CD4-positive, alpha-beta T cell (primary cell): ENCODE measurements at regions not wholly inside any gene's neighbourhood (a gene's known extent, or its start where the extent isn't known, plus 50 kb on each side); places are given as distances from the start of the nearest gene placed in this dataset.

Experiments
- ATAC-seq: fragments of 200-7000 bp; cut with Tn5 transposase; one replicate; pipeline ENCODE4 v1.10.0; 2022; ENCODE audit warnings: mild to moderate bottlenecking; ENCODE audit not compliant: poor library complexity
- CTCF ChIA-PET: fragments of 350-600 bp; sonication (Branson Sonifier 250); formaldehyde crosslinking; loops from one replicate; lab custom pipeline; 2021; ENCODE audit warnings: antibody characterized with exemption, inconsistent platforms; lab: Charles Lee
- POLR2A ChIA-PET: fragments of 350-600 bp; sonication (Branson Sonifier 250); formaldehyde crosslinking; loops from one replicate; lab custom pipeline; 2021; ENCODE audit warnings: antibody characterized with exemption, inconsistent platforms; lab: Charles Lee
- DNase-seq, 14 experiments: peaks; one replicate each; pipeline ENCODE4 v3.0.0-alpha.2; 2013 to 2020; ENCODE audit warnings: mixed read lengths in 2 of 14
- H3K27ac ChIP-seq, 2 donors: one replicate each; pipeline versions ENCODE4 v1.5.1 to v1.7.0; 2013; ENCODE audit warnings: low read length in 2 of 2, low read depth in 1 of 2, mild to moderate bottlenecking in 1 of 2
- H3K27me3 ChIP-seq, 2 experiments: 1 replicate in 1 of 2; 2 replicates in 1 of 2; pipeline versions ENCODE4 v1.6.1 to v1.7.0; 2013; ENCODE audit warnings: low read length in 2 of 2, control low read depth in 1 of 2, mild to moderate bottlenecking in 1 of 2, moderate library complexity in 1 of 2; ENCODE audit not compliant: insufficient read depth in 2 of 2, control insufficient read depth in 1 of 2
- H3K36me3 ChIP-seq: one replicate; pipeline ENCODE4 v1.6.1; 2013; ENCODE audit warnings: low read length, control low read depth; ENCODE audit not compliant: insufficient read depth
- H3K4me1 ChIP-seq: one replicate; pipeline ENCODE4 v1.6.1; 2013; ENCODE audit warnings: low read length, control low read depth; ENCODE audit not compliant: insufficient read depth
- H3K4me3 ChIP-seq: one replicate; pipeline ENCODE4 v1.5.1; 2013; ENCODE audit warnings: mild to moderate bottlenecking, low read length, moderate library complexity
- H3K9me3 ChIP-seq, 2 experiments: 1 replicate in 1 of 2; 2 replicates in 1 of 2; pipeline versions ENCODE4 v1.6.1 to v1.7.0; 2013; ENCODE audit warnings: low read length in 2 of 2, mild to moderate bottlenecking in 2 of 2, control low read depth in 1 of 2, moderate library complexity in 1 of 2; ENCODE audit not compliant: control insufficient read depth in 1 of 2, insufficient read depth in 1 of 2
- H3K27ac Mint-ChIP-seq: one replicate; pipeline ENCODE4 v1.8.0; 2020; ENCODE audit warnings: mixed read lengths
- H3K27me3 Mint-ChIP-seq: one replicate; pipeline ENCODE4 v1.8.0; 2021; ENCODE audit warnings: mixed read lengths
- H3K36me3 Mint-ChIP-seq: one replicate; pipeline ENCODE4 v1.8.0; 2021; ENCODE audit warnings: low read depth, mixed read lengths
- H3K4me1 Mint-ChIP-seq: one replicate; pipeline ENCODE4 v1.8.0; 2021; ENCODE audit warnings: low read depth, mixed read lengths
- H3K4me3 Mint-ChIP-seq: one replicate; pipeline ENCODE4 v1.8.0; 2020; ENCODE audit warnings: mild to moderate bottlenecking, mixed read lengths
- H3K9me3 Mint-ChIP-seq: one replicate; pipeline ENCODE4 v1.8.0; 2020; ENCODE audit warnings: mixed read lengths
- intact Hi-C, 2 experiments: fragments of 100-400 bp; cut with DNase I in 1 of 2; cut with micrococcal nuclease in 1 of 2; formaldehyde crosslinking; loops; one replicate each; pipeline versions ENCODE4 v1.15.1 to v1.9.0; 2023 to 2025; cut with DNase I, micrococcal nuclease
- TF ChIP-seq, protein P1 (sequence below): fragments of 200-600 bp; IDR thresholded peaks from one replicate; pipeline ENCODE4 v1.8.0; 2022; ENCODE audit warnings: antibody characterized with exemption, mild to moderate bottlenecking

DNA sequence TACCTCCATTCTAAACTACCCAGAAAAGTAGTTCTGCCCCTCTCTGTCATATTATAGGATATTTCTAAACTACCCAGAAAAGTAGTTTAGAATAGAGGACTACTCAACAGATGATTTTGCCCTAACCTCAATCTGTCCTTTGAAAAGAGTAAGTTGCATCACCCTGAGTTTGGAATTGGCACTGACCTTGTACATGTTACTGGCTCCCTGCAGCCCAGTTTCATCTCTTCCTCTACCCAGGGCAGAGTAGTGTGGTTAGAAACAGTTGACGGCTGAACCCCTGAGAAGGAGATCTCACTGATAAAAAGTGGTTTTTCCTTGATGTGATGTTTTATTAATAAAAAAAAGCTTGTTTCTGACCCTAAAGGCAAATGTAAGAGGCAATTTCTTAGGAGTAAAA is 340.5 kb upstream of the NECTIN3 start:
- Mint-ChIP-seq H3K27ac (no peak overlapping the region), H3K9me3 (no peaks in the 10 kb centered on the region), H3K36me3 (no peaks in the 10 kb centered on the region), H3K27me3 (peaks cover 14% of the 10 kb centered on the region), H3K4me1 (no peaks in the 10 kb centered on the region), H3K4me3 (no peak overlapping the region)
- intact Hi-C loops = no loop called here
- no peak for ATAC-seq
- Histone ChIP-seq H3K36me3 (no peaks in the 10 kb centered on the region), H3K27ac (no peak overlapping the region), H3K4me3 (no peak overlapping the region), H3K4me1 (no peaks in the 10 kb centered on the region), H3K27me3 (no peaks in the 10 kb centered on the region), H3K9me3 (no peaks in the 10 kb centered on the region)
- ChIA-PET POLR2A (no interaction called here), CTCF (no interaction called here)
- DNase-seq = no peak
- TF ChIP-seq, protein P1, sequence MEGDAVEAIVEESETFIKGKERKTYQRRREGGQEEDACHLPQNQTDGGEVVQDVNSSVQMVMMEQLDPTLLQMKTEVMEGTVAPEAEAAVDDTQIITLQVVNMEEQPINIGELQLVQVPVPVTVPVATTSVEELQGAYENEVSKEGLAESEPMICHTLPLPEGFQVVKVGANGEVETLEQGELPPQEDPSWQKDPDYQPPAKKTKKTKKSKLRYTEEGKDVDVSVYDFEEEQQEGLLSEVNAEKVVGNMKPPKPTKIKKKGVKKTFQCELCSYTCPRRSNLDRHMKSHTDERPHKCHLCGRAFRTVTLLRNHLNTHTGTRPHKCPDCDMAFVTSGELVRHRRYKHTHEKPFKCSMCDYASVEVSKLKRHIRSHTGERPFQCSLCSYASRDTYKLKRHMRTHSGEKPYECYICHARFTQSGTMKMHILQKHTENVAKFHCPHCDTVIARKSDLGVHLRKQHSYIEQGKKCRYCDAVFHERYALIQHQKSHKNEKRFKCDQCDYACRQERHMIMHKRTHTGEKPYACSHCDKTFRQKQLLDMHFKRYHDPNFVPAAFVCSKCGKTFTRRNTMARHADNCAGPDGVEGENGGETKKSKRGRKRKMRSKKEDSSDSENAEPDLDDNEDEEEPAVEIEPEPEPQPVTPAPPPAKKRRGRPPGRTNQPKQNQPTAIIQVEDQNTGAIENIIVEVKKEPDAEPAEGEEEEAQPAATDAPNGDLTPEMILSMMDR = no peak

DNA sequence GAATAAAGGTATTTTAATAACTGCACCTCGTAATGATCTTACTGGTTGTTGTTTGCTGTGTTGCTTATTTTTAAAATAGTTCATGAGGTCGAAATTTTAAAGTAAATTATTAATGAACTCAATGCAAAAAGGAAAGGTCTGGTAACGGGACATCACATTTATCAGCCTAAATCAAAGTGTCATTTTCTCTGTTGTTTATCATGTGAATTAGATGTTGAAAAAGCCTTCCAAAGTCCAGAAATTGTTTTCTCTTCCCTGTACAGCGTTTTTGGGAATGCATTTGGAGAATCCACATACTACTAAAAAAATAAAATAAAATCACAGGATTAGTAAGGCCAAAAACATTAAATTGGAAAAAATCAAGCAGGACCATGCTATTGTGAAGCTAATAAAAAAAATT is 339.2 kb upstream of the NECTIN3 start:
- TF ChIP-seq, protein P1 = no peak
- Histone ChIP-seq H3K9me3 (no peaks in the 10 kb centered on the region), H3K27me3 (no peaks in the 10 kb centered on the region), H3K27ac (no peak overlapping the region), H3K4me1 (no peaks in the 10 kb centered on the region), H3K4me3 (no peak overlapping the region), H3K36me3 (no peaks in the 10 kb centered on the region)
- POLR2A ChIA-PET = no interaction called here
- intact Hi-C loops = no loop called here
- no peak for ATAC-seq
- no peaks in the 10 kb centered on the region for H3K9me3 Mint-ChIP-seq
- H3K27ac Mint-ChIP-seq = no peak overlapping the region
- CTCF ChIA-PET = no interaction called here
- no peaks in the 10 kb centered on the region for H3K4me1 Mint-ChIP-seq
- DNase-seq = no peak
- H3K27me3 Mint-ChIP-seq = peaks cover 14% of the 10 kb centered on the region
- H3K4me3 Mint-ChIP-seq = no peak overlapping the region
- H3K36me3 Mint-ChIP-seq = no peaks in the 10 kb centered on the region

DNA sequence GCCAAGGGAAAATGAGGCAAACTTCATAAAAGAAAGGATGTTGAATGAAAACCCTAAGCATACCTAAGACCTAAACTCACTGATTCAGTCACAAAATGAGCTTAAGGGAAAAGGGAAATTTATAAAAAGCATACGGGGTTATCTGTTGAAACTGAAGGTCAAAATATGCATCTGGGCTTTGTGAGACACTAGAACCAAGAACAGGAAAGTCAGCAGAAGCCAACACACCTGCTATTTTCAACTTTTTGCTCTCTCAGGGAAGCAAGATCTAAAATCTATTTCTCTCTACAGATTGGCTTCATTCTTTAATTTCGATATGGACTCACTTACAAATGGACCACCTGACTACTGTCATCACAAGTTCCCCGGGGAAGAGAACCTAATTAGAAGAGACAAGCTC is 338.6 kb upstream of the NECTIN3 start:
- ChIA-PET POLR2A (no interaction called here), CTCF (no interaction called here)
- peaks cover 14% of the 10 kb centered on the region for H3K27me3 Mint-ChIP-seq
- TF ChIP-seq, protein P1 = no peak
- no peaks in the 10 kb centered on the region for H3K36me3 ChIP-seq
- no peaks in the 10 kb centered on the region for H3K9me3 ChIP-seq
- no peaks in the 10 kb centered on the region for H3K9me3 Mint-ChIP-seq
- intact Hi-C loops = no loop called here
- DNase-seq (no peak), ATAC-seq (no peak)
- H3K4me3 Mint-ChIP-seq = no peak overlapping the region
- no peaks in the 10 kb centered on the region for H3K4me1 Mint-ChIP-seq
- H3K4me3 ChIP-seq = no peak overlapping the region
- H3K27ac ChIP-seq = no peak overlapping the region
- H3K27me3 ChIP-seq = no peaks in the 10 kb centered on the region
- H3K27ac Mint-ChIP-seq = no peak overlapping the region
- H3K4me1 ChIP-seq = no peaks in the 10 kb centered on the region
- H3K36me3 Mint-ChIP-seq = no peaks in the 10 kb centered on the region
